ENCODE measurements at regions not wholly inside any gene's neighbourhood (a gene's known extent, or its start where the extent isn't known, plus 50 kb on each side); places are given as distances from the start of the nearest gene placed in this dataset.

DNA sequence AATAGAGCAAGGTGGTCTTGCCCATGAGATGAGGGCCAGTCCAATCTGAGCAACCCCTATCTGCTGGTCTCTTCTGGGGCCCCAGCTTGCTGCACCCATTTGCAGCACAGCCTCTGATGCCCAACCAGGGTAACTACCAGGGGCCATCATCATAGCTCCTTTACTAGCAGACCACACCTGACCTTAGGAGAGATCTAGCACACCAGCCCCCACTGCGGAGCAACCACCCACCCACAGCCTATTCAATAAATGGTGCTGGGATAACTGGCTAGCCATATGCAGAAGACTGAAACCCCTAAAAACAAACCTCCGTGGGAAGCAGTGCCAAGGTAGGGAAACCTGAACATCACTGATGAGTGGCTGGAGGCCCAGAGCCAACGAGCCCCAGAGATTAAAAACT is 196.1 kb upstream of the RBBP8 start:
- Mint-ChIP-seq H3K27ac (no peak overlapping the region), H3K36me3 (no peaks in the 10 kb centered on the region), H3K27me3 (no peaks in the 10 kb centered on the region), H3K4me1 (ENCODE audit: unreplicated experiment) (peaks cover 10% of the 10 kb centered on the region), H3K9me3 (no peaks in the 10 kb centered on the region), H3K4me3 (no peak overlapping the region)
- DNase-seq (ENCODE audit: extremely low spot score, unreplicated experiment) = no peak
- TF ChIP-seq, protein P1, sequence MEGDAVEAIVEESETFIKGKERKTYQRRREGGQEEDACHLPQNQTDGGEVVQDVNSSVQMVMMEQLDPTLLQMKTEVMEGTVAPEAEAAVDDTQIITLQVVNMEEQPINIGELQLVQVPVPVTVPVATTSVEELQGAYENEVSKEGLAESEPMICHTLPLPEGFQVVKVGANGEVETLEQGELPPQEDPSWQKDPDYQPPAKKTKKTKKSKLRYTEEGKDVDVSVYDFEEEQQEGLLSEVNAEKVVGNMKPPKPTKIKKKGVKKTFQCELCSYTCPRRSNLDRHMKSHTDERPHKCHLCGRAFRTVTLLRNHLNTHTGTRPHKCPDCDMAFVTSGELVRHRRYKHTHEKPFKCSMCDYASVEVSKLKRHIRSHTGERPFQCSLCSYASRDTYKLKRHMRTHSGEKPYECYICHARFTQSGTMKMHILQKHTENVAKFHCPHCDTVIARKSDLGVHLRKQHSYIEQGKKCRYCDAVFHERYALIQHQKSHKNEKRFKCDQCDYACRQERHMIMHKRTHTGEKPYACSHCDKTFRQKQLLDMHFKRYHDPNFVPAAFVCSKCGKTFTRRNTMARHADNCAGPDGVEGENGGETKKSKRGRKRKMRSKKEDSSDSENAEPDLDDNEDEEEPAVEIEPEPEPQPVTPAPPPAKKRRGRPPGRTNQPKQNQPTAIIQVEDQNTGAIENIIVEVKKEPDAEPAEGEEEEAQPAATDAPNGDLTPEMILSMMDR (conservative IDR thresholded peaks at IDR 0.05) = no peak

DNA sequence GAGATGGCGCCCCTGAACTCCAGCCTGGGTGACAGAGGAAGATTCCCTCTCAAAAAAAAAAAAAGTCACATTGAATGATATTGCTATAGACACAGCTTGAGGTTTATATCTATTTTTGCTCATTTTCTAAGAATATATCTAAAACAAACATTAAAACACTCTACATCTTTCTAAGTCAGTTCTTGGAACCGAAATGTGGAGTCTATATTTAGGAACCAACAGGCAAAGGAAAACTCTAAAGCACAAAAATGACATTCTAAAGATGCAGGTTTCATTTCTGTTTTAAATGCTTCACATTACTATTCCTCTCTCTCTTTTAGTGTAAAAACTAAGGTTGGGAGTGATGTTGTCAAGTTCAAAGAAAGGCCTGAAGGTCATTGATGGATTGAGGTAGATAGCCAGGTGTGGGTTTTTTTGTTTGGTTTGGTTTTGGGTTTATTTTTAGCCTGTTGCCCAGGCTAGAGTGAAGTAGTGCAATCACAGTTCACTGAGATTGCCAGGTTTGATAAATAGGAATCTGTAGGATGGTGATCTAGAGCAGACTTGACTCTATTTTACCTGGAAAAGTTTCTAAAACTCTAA is 194.0 kb upstream of the RBBP8 start:
- Mint-ChIP-seq H3K4me3 (no peak overlapping the region), H3K27ac (no peak overlapping the region), H3K4me1 (ENCODE audit: unreplicated experiment) (peaks cover 7% of the 10 kb centered on the region), H3K27me3 (no peaks in the 10 kb centered on the region), H3K9me3 (peaks cover 6% of the 10 kb centered on the region), H3K36me3 (no peaks in the 10 kb centered on the region)
- DNase-seq (ENCODE audit: extremely low spot score, unreplicated experiment) = no peak
- TF ChIP-seq, protein P1 (conservative IDR thresholded peaks at IDR 0.05) = no peak

DNA sequence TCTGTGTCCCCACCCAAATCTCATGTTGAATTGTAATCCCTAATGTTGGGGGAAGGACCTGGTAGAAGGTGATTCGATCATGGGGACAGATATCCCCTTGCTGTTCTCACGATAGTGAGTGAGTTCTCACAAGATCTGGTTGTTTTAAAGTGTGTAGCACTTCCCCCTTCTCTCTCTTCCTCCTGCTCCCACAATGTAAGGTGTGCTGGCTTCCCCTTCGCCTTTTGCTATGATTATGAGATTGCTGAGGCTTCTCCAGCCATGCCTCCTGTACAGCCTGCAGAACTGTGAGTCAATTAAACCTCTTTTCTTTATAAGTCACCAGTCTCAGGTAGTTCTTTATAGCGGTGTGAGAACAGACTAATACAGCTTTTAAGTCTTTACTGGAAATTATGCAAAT is 193.3 kb upstream of the RBBP8 start:
- Mint-ChIP-seq H3K4me1 (ENCODE audit: unreplicated experiment) (peaks cover 2% of the 10 kb centered on the region), H3K27me3 (no peaks in the 10 kb centered on the region), H3K4me3 (no peak overlapping the region), H3K9me3 (peaks cover 6% of the 10 kb centered on the region), H3K27ac (no peak overlapping the region), H3K36me3 (no peaks in the 10 kb centered on the region)
- no peak for DNase-seq (ENCODE audit: extremely low spot score, unreplicated experiment)
- TF ChIP-seq, protein P1 (conservative IDR thresholded peaks at IDR 0.05) = no peak

DNA sequence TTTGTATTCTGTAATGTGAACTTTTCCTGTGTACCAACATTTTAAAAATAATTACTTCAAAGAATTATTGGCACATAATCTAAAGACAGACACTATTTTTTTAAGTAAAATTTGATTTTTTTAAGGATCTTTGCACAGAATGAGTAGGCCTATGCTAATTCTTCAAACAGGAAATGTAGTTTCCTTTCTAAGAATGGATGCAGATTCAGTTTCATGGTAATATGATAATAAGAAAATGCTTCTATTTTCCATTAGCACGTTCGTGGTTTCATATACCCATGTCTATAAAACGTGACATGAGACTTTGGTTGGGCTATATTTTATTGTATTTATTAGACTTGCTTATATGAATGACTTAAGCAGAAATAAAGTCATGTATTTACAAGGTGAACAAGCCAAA is 191.8 kb upstream of the RBBP8 start:
- Mint-ChIP-seq H3K4me3 (no peak overlapping the region), H3K9me3 (peaks cover 6% of the 10 kb centered on the region), H3K27ac (no peak overlapping the region), H3K4me1 (ENCODE audit: unreplicated experiment) (no peaks in the 10 kb centered on the region), H3K36me3 (no peaks in the 10 kb centered on the region), H3K27me3 (peaks cover 5% of the 10 kb centered on the region)
- TF ChIP-seq, protein P1 (conservative IDR thresholded peaks at IDR 0.05) = no peak
- no peak for DNase-seq (ENCODE audit: extremely low spot score, unreplicated experiment)

DNA sequence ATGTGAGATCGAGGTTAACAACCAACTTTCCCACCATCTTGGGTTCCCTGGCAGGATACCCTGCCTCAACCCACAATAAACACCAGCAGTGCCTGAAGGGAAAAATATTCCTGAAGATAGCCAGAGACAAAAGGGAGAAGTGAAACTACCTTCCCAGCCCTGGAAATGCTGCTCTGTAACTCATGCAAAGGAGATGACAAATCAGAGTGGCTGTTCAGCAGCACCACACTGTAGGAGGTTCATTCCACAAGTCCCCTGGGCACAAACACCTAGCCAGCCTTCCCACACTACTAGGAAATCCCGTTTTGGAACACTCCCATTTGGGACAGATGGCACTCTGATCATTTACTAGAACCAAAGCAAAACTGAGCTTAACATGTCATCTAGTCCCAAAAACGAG is 190.7 kb upstream of the RBBP8 start:
- Mint-ChIP-seq H3K9me3 (peaks cover 6% of the 10 kb centered on the region), H3K27ac (no peak overlapping the region), H3K27me3 (peaks cover 7% of the 10 kb centered on the region), H3K36me3 (no peaks in the 10 kb centered on the region), H3K4me3 (no peak overlapping the region), H3K4me1 (ENCODE audit: unreplicated experiment) (no peaks in the 10 kb centered on the region)
- TF ChIP-seq, protein P1 (conservative IDR thresholded peaks at IDR 0.05) = no peak
- DNase-seq (ENCODE audit: extremely low spot score, unreplicated experiment) = no peak

DNA sequence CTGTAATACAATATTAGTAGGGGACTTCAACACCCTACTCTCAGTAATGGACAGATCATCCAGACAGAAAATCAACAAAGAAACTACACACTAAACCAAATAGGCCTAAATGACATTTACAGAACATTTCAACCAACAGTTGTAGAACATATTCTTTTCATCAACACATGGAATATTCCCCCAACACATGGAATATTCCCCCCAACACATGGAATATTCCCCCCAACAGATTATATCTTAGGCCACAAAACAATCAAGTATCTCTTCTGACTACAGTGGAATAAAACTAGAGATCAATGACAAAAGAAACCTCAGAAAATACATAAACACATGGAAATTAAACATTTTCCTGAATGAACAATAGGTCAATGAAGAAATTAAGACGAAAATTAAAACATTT is 187.2 kb upstream of the RBBP8 start:
- no peak overlapping the region for H3K4me3 Mint-ChIP-seq
- no peak overlapping the region for H3K27ac Mint-ChIP-seq
- H3K36me3 Mint-ChIP-seq = no peaks in the 10 kb centered on the region
- DNase-seq (ENCODE audit: extremely low spot score, unreplicated experiment) = no peak
- H3K9me3 Mint-ChIP-seq = peaks cover 6% of the 10 kb centered on the region
- TF ChIP-seq, protein P1 (conservative IDR thresholded peaks at IDR 0.05) = no peak
- H3K4me1 Mint-ChIP-seq (ENCODE audit: unreplicated experiment) = no peaks in the 10 kb centered on the region
- H3K27me3 Mint-ChIP-seq = peaks cover 12% of the 10 kb centered on the region

Measured in type B pancreatic cell (in vitro differentiated cells).